OCI-LY3 (cell line): ENCODE measurements at regions not wholly inside any gene's neighbourhood (a gene's known extent, or its start where the extent isn't known, plus 50 kb on each side); places are given as distances from the start of the nearest gene placed in this dataset.

Experiments used
- H2AFZ ChIP-seq: fragments of 200-600, 300-600 bp; shearing (Covaris generic); 2 replicates; pipeline ENCODE4 v1.6.0; 2014; ENCODE audit warnings: antibody characterized with exemption, low read depth, low read length
- H3K27ac ChIP-seq: fragments of 200-600, 300-600 bp; sonication (generic); 2 replicates; pipeline ENCODE4 v1.5.1; 2014; ENCODE audit warnings: mild to moderate bottlenecking, low read length, moderate library complexity, mixed read lengths
- H3K27me3 ChIP-seq: fragments of 200-600, 300-600 bp; sonication (generic); 2 replicates; pipeline ENCODE4 v1.6.1; 2014; ENCODE audit warnings: low read depth, low read length, mixed read lengths
- H3K36me3 ChIP-seq: fragments of 200-600, 300-600 bp; sonication (generic); replicated peaks from 2 replicates; pipeline ENCODE3; 2014; ENCODE audit warnings: low read depth, low read length, mixed read lengths
- H3K4me1 ChIP-seq: fragments of 300-600, 200-600 bp; sonication (generic); 2 replicates; pipeline ENCODE4 v1.6.1; 2014; ENCODE audit warnings: low read length, mixed read lengths
- H3K4me2 ChIP-seq: fragments of 200-600, 300-600 bp; sonication (generic); 2 replicates; pipeline ENCODE4 v1.6.1; 2014; ENCODE audit warnings: low read length, mixed read lengths
- H3K4me3 ChIP-seq: fragments of 300-600, 200-600 bp; sonication (generic); 2 replicates; pipeline ENCODE4 v1.5.1; 2014; ENCODE audit warnings: antibody characterized with exemption, mild to moderate bottlenecking, low read length, moderate library complexity
- H3K79me2 ChIP-seq: fragments of 300-600, 200-600 bp; shearing (Covaris generic); 2 replicates; pipeline ENCODE4 v1.6.1; 2014; ENCODE audit warnings: mild to moderate bottlenecking, low read length, mixed read lengths
- H3K9ac ChIP-seq: fragments of 300-600, 200-600 bp; shearing (Covaris generic); 2 replicates; pipeline ENCODE4 v1.6.0; 2014; ENCODE audit warnings: mild to moderate bottlenecking, low read length, moderate library complexity
- H3K9me3 ChIP-seq: fragments of 200-600, 300-600 bp; shearing (Covaris generic); 2 replicates; pipeline ENCODE4 v1.6.1; 2014; ENCODE audit warnings: low read length, mixed read lengths; ENCODE audit not compliant: insufficient read depth
- H4K20me1 ChIP-seq: fragments of 200-600, 300-600 bp; sonication (generic); 2 replicates; pipeline ENCODE4 v1.6.1; 2016; ENCODE audit warnings: low read length, mixed read lengths; ENCODE audit not compliant: insufficient read depth
- EZH2phosphoT487 ChIP-seq: fragments of 200-600 bp; shearing (Covaris generic); IDR thresholded peaks from 2 replicates; pipeline ENCODE4 v1.6.1; 2018; ENCODE audit warnings: antibody characterized with exemption, mixed run types, low read depth
- TF ChIP-seq, protein P1 (sequence below): fragments of 200-600, 300-600 bp; sonication (generic); IDR thresholded peaks from 2 replicates; pipeline ENCODE4 v1.5.1; 2014; ENCODE audit warnings: antibody characterized with exemption, low read length, low read depth

- Histone ChIP-seq H2AFZ (no peak overlapping the region), H3K79me2 (no peaks in the 10 kb centered on the region), H3K4me2 (no peak overlapping the region), H3K9ac (no peak overlapping the region), H3K27ac (no peak overlapping the region), H3K9me3 (no peaks in the 10 kb centered on the region), H3K4me1 (peaks cover 25% of the 10 kb centered on the region), H3K4me3 (no peak overlapping the region), H4K20me1 (no peaks in the 10 kb centered on the region), H3K36me3 (no peaks in the 10 kb centered on the region), H3K27me3 (no peaks in the 10 kb centered on the region)
- TF ChIP-seq, protein P1, sequence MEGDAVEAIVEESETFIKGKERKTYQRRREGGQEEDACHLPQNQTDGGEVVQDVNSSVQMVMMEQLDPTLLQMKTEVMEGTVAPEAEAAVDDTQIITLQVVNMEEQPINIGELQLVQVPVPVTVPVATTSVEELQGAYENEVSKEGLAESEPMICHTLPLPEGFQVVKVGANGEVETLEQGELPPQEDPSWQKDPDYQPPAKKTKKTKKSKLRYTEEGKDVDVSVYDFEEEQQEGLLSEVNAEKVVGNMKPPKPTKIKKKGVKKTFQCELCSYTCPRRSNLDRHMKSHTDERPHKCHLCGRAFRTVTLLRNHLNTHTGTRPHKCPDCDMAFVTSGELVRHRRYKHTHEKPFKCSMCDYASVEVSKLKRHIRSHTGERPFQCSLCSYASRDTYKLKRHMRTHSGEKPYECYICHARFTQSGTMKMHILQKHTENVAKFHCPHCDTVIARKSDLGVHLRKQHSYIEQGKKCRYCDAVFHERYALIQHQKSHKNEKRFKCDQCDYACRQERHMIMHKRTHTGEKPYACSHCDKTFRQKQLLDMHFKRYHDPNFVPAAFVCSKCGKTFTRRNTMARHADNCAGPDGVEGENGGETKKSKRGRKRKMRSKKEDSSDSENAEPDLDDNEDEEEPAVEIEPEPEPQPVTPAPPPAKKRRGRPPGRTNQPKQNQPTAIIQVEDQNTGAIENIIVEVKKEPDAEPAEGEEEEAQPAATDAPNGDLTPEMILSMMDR = no peak
- TF ChIP-seq EZH2phosphoT487 = no peak
These were observed 88.0 kb upstream of the SATB1 start for GRCh38 chr3:18513091-18513490.

- peak overlapping the region; percentile 67 for H3K4me2 ChIP-seq
- H3K9me3 ChIP-seq = no peaks in the 10 kb centered on the region
- no peaks in the 10 kb centered on the region for H3K27me3 ChIP-seq
- H3K9ac ChIP-seq = no peak overlapping the region
- no peaks in the 10 kb centered on the region for H3K79me2 ChIP-seq
- H3K4me3 ChIP-seq = peak overlapping the region; percentile 45
- H3K4me1 ChIP-seq = peaks cover 31% of the 10 kb centered on the region
- no peak overlapping the region for H2AFZ ChIP-seq
- H3K27ac ChIP-seq = peak overlapping the region; percentile 69
- no peaks in the 10 kb centered on the region for H3K36me3 ChIP-seq
- no peaks in the 10 kb centered on the region for H4K20me1 ChIP-seq
- TF ChIP-seq, protein P1 = no peak
- TF ChIP-seq EZH2phosphoT487 = no peak
These were observed 86.9 kb upstream of the SATB1 start for GRCh38 chr3:18512007-18512406.

GRCh38 chr3:18510947-18511346 is 85.8 kb upstream of the SATB1 start:
- no peaks in the 10 kb centered on the region for H3K36me3 ChIP-seq
- no peaks in the 10 kb centered on the region for H3K27me3 ChIP-seq
- H3K4me2 ChIP-seq = peak overlapping the region; percentile 67

DNA sequence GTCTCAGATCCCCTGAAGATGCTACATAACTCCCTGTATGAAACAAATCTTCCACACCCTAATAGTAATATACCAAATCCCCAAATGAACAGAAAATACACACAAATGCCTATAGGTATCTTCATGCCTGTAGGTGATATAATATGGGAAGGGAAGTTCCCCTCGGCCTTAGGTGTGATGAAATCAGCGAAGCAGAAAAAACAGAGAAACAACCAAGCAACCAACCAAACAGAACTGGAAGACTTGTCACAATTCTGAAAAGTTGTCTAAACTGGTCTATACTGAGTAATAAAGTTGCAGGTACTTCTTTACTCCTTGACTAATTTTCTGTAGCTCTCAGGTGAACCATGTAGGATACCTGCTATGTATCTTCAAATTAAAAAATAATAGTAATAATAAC is 82.2 kb upstream of the SATB1 start:
- Histone ChIP-seq H3K4me3 (no peak overlapping the region), H3K36me3 (no peaks in the 10 kb centered on the region), H3K4me1 (peaks cover 25% of the 10 kb centered on the region), H2AFZ (no peak overlapping the region), H3K79me2 (no peaks in the 10 kb centered on the region), H3K27ac (no peak overlapping the region), H3K4me2 (no peak overlapping the region), H3K9me3 (no peaks in the 10 kb centered on the region), H4K20me1 (no peaks in the 10 kb centered on the region), H3K9ac (no peak overlapping the region), H3K27me3 (no peaks in the 10 kb centered on the region)
- no peak for TF ChIP-seq EZH2phosphoT487
- TF ChIP-seq, protein P1 = no peak

More at GRCh38 chr3:18510947-18511346, 85.8 kb upstream of the SATB1 start:
- Histone ChIP-seq H3K27ac (peak overlapping the region; percentile 69; the same call in 1 of the 2 replicates), H4K20me1 (no peaks in the 10 kb centered on the region), H3K79me2 (no peaks in the 10 kb centered on the region), H3K4me3 (peak overlapping the region; percentile 45; the same call in 1 of the 2 replicates), H3K9me3 (no peaks in the 10 kb centered on the region), H3K4me1 (peaks cover 32% of the 10 kb centered on the region), H3K9ac (no peak overlapping the region), H2AFZ (no peak overlapping the region)
- TF ChIP-seq EZH2phosphoT487 = no peak
- TF ChIP-seq, protein P1 = no peak
